22Rv1 (cell line): ENCODE measurements at regions not wholly inside any gene's neighbourhood (a gene's known extent, or its start where the extent isn't known, plus 50 kb on each side); places are given as distances from the start of the nearest gene placed in this dataset.

Experiments
- CTCF ChIP-seq: fragments of 450-650 bp; IDR thresholded peaks from 2 replicates; pipeline ENCODE4 v1.5.1; 2017; ENCODE audit warnings: mild to moderate bottlenecking
- ZFX ChIP-seq: fragments of 450-650 bp; IDR thresholded peaks from 2 replicates; pipeline ENCODE4 v1.6.1; 2017; ENCODE audit warnings: antibody characterized with exemption, borderline replicate concordance

DNA sequence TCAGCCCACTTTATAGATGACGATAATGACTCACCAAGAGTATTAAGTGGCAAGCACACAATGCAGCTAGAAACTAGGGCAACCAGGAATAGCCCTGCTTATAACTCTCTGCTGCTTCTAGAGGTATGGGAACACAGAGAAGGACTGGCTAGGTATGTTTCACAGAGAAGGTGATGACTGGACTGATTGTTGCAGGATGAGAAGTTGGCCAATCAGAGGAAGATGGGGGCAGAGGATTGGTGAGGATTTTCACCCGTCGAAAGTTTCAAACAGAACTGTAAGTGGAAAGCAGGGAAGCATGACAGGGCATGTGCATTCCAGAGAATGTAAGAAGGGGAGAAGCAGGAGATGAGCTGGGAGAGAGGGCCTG, 222.4 kb upstream of the JUN start:
- TF ChIP-seq CTCF (no peak), ZFX (no peak)
